ENCODE measurements at regions not wholly inside any gene's neighbourhood (a gene's known extent, or its start where the extent isn't known, plus 50 kb on each side); places are given as distances from the start of the nearest gene placed in this dataset.

- no peak for TF ChIP-seq CTCF (conservative IDR thresholded peaks at IDR 0.05; ENCODE audit: low read depth, low read length)
Measured at GRCh38 chr21:18666725-18667124, 263.1 kb upstream of the TMPRSS15 start.

GRCh38 chr21:18673789-18674188, 270.2 kb upstream of the TMPRSS15 start:
- DNase-seq (ENCODE audit: low read depth) = no peak
- H3K4me3 ChIP-seq (ENCODE audit: low read length) = no peak overlapping the region
- no peak for TF ChIP-seq CTCF (conservative IDR thresholded peaks at IDR 0.05; ENCODE audit: low read depth, low read length)

More at GRCh38 chr21:18666725-18667124, 263.1 kb upstream of the TMPRSS15 start:
- DNase-seq (ENCODE audit: low read depth) = no peak
- H3K4me3 ChIP-seq (ENCODE audit: low read length) = no peak overlapping the region

GRCh38 chr21:18677632-18678031, 274.0 kb upstream of the TMPRSS15 start:
- no peak for DNase-seq (ENCODE audit: low read depth)
- H3K4me3 ChIP-seq (ENCODE audit: low read length) = no peak overlapping the region
- TF ChIP-seq CTCF (conservative IDR thresholded peaks at IDR 0.05; ENCODE audit: low read depth, low read length) = no peak

GRCh38 chr21:18705971-18706370, 302.4 kb upstream of the TMPRSS15 start:
- DNase-seq (ENCODE audit: low read depth) = no peak
- no peak for TF ChIP-seq CTCF (conservative IDR thresholded peaks at IDR 0.05; ENCODE audit: low read depth, low read length)
- no peak overlapping the region for H3K4me3 ChIP-seq (ENCODE audit: low read length)

- no peak for DNase-seq (ENCODE audit: low read depth)
- H3K4me3 ChIP-seq (ENCODE audit: low read length) = no peak overlapping the region
- TF ChIP-seq CTCF (conservative IDR thresholded peaks at IDR 0.05; ENCODE audit: low read depth, low read length) = no peak
Measured at GRCh38 chr21:18711662-18712061, 308.1 kb upstream of the TMPRSS15 start.

GRCh38 chr21:18715606-18716005, 312.0 kb upstream of the TMPRSS15 start:
- H3K4me3 ChIP-seq (ENCODE audit: low read length) = no peak overlapping the region
- TF ChIP-seq CTCF (conservative IDR thresholded peaks at IDR 0.05; ENCODE audit: low read depth, low read length) = no peak
- DNase-seq (ENCODE audit: low read depth) = no peak

GRCh38 chr21:18716578-18717138, 313.1 kb upstream of the TMPRSS15 start:
- DNase-seq (ENCODE audit: low read depth) = no peak
- TF ChIP-seq CTCF (conservative IDR thresholded peaks at IDR 0.05; ENCODE audit: low read depth, low read length) = no peak
- H3K4me3 ChIP-seq (ENCODE audit: low read length) = no peak overlapping the region
